WTC11 (cell line): ENCODE measurements at regions not wholly inside any gene's neighbourhood (a gene's known extent, or its start where the extent isn't known, plus 50 kb on each side); places are given as distances from the start of the nearest gene placed in this dataset.

ENCODE experiments used
- ATAC-seq: fragments of 200-7000 bp; cut with Tn5 transposase; 2 replicates; pipeline ENCODE4 v1.10.0; 2021; ENCODE audit warnings: mild to moderate bottlenecking, moderate library complexity
- CTCF ChIA-PET: fragments of 300-600 bp; sonication (Branson Sonifier 250); formaldehyde crosslinking; loops from one replicate; lab custom pipeline; 2021; ENCODE audit warnings: antibody characterized with exemption; lab: Charles Lee
- POLR2A ChIA-PET: fragments of 350-600 bp; sonication (Branson Sonifier 250); formaldehyde crosslinking; loops from one replicate; lab custom pipeline; 2021; ENCODE audit warnings: antibody characterized with exemption; lab: Charles Lee
- DNase-seq: peaks from one replicate; pipeline ENCODE4 v3.0.0; 2021; ENCODE audit warnings: low spot score
- H3K27ac Mint-ChIP-seq: 2 replicates; pipeline ENCODE4 v1.8.0; 2021; ENCODE audit warnings: mixed read lengths
- H3K27me3 Mint-ChIP-seq: 2 replicates; pipeline ENCODE4 v1.8.0; 2021; ENCODE audit warnings: low read depth, mild to moderate bottlenecking, moderate library complexity, mixed read lengths
- H3K36me3 Mint-ChIP-seq: 2 replicates; pipeline ENCODE4 v1.8.0; 2021; ENCODE audit warnings: mixed read lengths
- H3K4me1 Mint-ChIP-seq: 2 replicates; pipeline ENCODE4 v1.8.0; 2022; ENCODE audit warnings: mixed read lengths
- H3K4me3 Mint-ChIP-seq: 2 replicates; pipeline ENCODE4 v1.8.0; 2021; ENCODE audit warnings: mild to moderate bottlenecking, moderate library complexity, mixed read lengths
- H3K9me3 Mint-ChIP-seq: 2 replicates; pipeline ENCODE4 v1.8.0; 2021; ENCODE audit warnings: mixed read lengths
- ARID4B ChIP-seq: sonication (generic); formaldehyde crosslinking; IDR thresholded peaks from 2 replicates; pipeline ENCODE4 v1.8.0; 2023; ENCODE audit warnings: missing genetic modification reagents, mild to moderate bottlenecking, borderline replicate concordance
- CDX4 ChIP-seq: fragments of 250-450 bp; sonication (Bioruptor Pico); IDR thresholded peaks from 2 replicates; pipeline ENCODE4 v1.9.0; 2021; ENCODE audit warnings: moderate library complexity, mild to moderate bottlenecking, inconsistent platforms, borderline replicate concordance
- CREM ChIP-seq: sonication (generic); formaldehyde crosslinking; IDR thresholded peaks from 2 replicates; pipeline ENCODE4 v1.8.1; 2022; ENCODE audit warnings: mild to moderate bottlenecking, missing genetic modification reagents, moderate library complexity
- CTCF ChIP-seq: fragments of 200-600 bp; IDR thresholded peaks from 2 replicates; pipeline ENCODE4 v1.8.0; 2022; ENCODE audit warnings: antibody characterized with exemption
- E2F1 ChIP-seq: sonication (generic); formaldehyde crosslinking; IDR thresholded peaks from 2 replicates; pipeline ENCODE4 v1.8.0; 2022; ENCODE audit warnings: mild to moderate bottlenecking, missing genetic modification reagents
- ELF4 ChIP-seq: sonication (generic); formaldehyde crosslinking; IDR thresholded peaks from 2 replicates; pipeline ENCODE4 v1.8.1; 2022; ENCODE audit warnings: low read depth, mild to moderate bottlenecking, moderate library complexity, missing genetic modification reagents
- FOXK1 ChIP-seq: sonication (generic); formaldehyde crosslinking; IDR thresholded peaks from 2 replicates; pipeline ENCODE4 v1.8.0; 2022; ENCODE audit warnings: mild to moderate bottlenecking, moderate library complexity, missing genetic modification reagents
- FOXP4 ChIP-seq: sonication (generic); formaldehyde crosslinking; IDR thresholded peaks from 2 replicates; pipeline ENCODE4 v1.8.0; 2022; ENCODE audit warnings: mild to moderate bottlenecking, missing genetic modification reagents
- JUN ChIP-seq: sonication (generic); formaldehyde crosslinking; IDR thresholded peaks from 2 replicates; pipeline ENCODE4 v1.8.0; 2023; ENCODE audit warnings: mild to moderate bottlenecking, missing genetic modification reagents
- MAX ChIP-seq: sonication (generic); formaldehyde crosslinking; IDR thresholded peaks from 2 replicates; pipeline ENCODE4 v1.8.0; 2022; ENCODE audit warnings: mild to moderate bottlenecking, missing genetic modification reagents
- MYBL2 ChIP-seq: sonication (generic); formaldehyde crosslinking; IDR thresholded peaks from 2 replicates; pipeline ENCODE4 v1.8.1; 2023; ENCODE audit warnings: mild to moderate bottlenecking, moderate library complexity, missing genetic modification reagents
- SOX15 ChIP-seq: fragments of 250-450 bp; sonication (Bioruptor Pico); IDR thresholded peaks from 2 replicates; pipeline ENCODE4 v1.9.0; 2021; ENCODE audit warnings: mild to moderate bottlenecking
- SP1 ChIP-seq: sonication (generic); formaldehyde crosslinking; conservative IDR thresholded peaks from 2 replicates; pipeline ENCODE4 v1.8.1; 2022; ENCODE audit warnings: missing genetic modification reagents
- ZNF281 ChIP-seq: sonication (generic); formaldehyde crosslinking; IDR thresholded peaks from 2 replicates; pipeline ENCODE4 v1.8.0; 2023; ENCODE audit warnings: mild to moderate bottlenecking, missing genetic modification reagents
- ZNF317 ChIP-seq: sonication (generic); formaldehyde crosslinking; IDR thresholded peaks from 2 replicates; pipeline ENCODE4 v1.8.1; 2023; ENCODE audit warnings: low read depth, mild to moderate bottlenecking, moderate library complexity, missing genetic modification reagents, borderline replicate concordance
- ZSCAN18 ChIP-seq: fragments of 250-450 bp; sonication (Bioruptor Pico); IDR thresholded peaks from 2 replicates; pipeline ENCODE4 v2.1.2; 2022; ENCODE audit warnings: mild to moderate bottlenecking, moderate library complexity

GRCh38 chr9:85249313-85249621 lies 492.5 kb downstream of the AGTPBP1 start:
- TF ChIP-seq ZNF317: no peak
- no peak for TF ChIP-seq ZNF281
- no peak for TF ChIP-seq CTCF
- TF ChIP-seq, all 79 proteins: peak for 0
- POLR2A ChIA-PET: no interaction called here
- 0 out of 2 replicates have a peak, but pooled peaks cover 3% of the 10 kb centered on the region for H3K4me1 Mint-ChIP-seq
- no peaks in the 10 kb centered on the region for H3K36me3 Mint-ChIP-seq
- CTCF ChIA-PET: interaction anchor here (1.0 kb wide), 1 partner anchor 8 kb away, joined by 4 read pairs; no protein-coding TSS in a partner anchor
- no peak overlapping the region for H3K4me3 Mint-ChIP-seq
- DNase-seq (no peak), ATAC-seq (no peak)
- peaks cover 13% of the 10 kb centered on the region; the same call in 1 of the 2 replicates for H3K9me3 Mint-ChIP-seq
- no peak overlapping the region for H3K27ac Mint-ChIP-seq
- no peaks in the 10 kb centered on the region; the same call in 1 of the 2 replicates for H3K27me3 Mint-ChIP-seq

- ChIA-PET POLR2A (no interaction called here), CTCF (interaction anchor here (1.0 kb wide), 1 partner anchor 9 kb away, joined by 4 read pairs; no protein-coding TSS in a partner anchor)
- H3K9me3 Mint-ChIP-seq: peaks cover 13% of the 10 kb centered on the region; the same call in 1 of the 2 replicates
- peaks cover 7% of the 10 kb centered on the region for H3K4me1 Mint-ChIP-seq
- H3K27me3 Mint-ChIP-seq: no peaks in the 10 kb centered on the region; the same call in 1 of the 2 replicates
- no peak overlapping the region for H3K4me3 Mint-ChIP-seq
- ATAC-seq (no peak), DNase-seq (no peak)
- no peak overlapping the region for H3K27ac Mint-ChIP-seq
- H3K36me3 Mint-ChIP-seq: no peaks in the 10 kb centered on the region
- TF ChIP-seq ARID4B (CRISPR knock-in tag) (no peak), MYBL2 (CRISPR knock-in tag) (no peak), CTCF (no peak), FOXK1 (CRISPR knock-in tag) (no peak), CREM (CRISPR knock-in tag) (no peak), CDX4 (CRISPR knock-in tag) (no peak), MAX (CRISPR knock-in tag) (no peak), ELF4 (CRISPR knock-in tag) (no peak), E2F1 (CRISPR knock-in tag) (no peak), JUN (CRISPR knock-in tag) (no peak), SP1 (CRISPR knock-in tag) (no peak), ZSCAN18 (no peak), FOXP4 (no peak), SOX15 (CRISPR knock-in tag) (no peak)
Measured at GRCh38 chr9:85248514-85249312, 493.0 kb downstream of the AGTPBP1 start.
